ENCODE measurements at regions not wholly inside any gene's neighbourhood (a gene's known extent, or its start where the extent isn't known, plus 50 kb on each side); places are given as distances from the start of the nearest gene placed in this dataset.

DNA sequence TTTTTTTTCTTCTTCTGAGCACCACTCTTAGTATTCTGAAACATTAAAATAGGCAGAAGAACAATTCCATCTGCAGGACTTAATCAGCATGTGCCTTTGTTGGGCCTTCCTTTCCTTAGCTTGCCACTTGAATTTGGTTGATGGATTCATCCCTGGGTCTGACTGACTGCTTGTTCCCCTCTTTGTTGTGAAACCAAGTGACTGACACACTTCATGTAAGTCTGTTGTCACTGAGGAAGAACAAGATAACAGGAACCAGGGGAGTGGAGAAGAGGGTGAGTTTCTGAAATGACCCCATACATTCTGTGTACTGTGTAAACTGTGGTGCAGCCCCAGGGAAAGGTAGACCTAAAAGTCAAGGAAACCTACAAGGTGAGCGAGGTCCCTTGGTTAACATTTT, 188.7 kb upstream of the TBC1D5 start:
- TF ChIP-seq, protein P1, sequence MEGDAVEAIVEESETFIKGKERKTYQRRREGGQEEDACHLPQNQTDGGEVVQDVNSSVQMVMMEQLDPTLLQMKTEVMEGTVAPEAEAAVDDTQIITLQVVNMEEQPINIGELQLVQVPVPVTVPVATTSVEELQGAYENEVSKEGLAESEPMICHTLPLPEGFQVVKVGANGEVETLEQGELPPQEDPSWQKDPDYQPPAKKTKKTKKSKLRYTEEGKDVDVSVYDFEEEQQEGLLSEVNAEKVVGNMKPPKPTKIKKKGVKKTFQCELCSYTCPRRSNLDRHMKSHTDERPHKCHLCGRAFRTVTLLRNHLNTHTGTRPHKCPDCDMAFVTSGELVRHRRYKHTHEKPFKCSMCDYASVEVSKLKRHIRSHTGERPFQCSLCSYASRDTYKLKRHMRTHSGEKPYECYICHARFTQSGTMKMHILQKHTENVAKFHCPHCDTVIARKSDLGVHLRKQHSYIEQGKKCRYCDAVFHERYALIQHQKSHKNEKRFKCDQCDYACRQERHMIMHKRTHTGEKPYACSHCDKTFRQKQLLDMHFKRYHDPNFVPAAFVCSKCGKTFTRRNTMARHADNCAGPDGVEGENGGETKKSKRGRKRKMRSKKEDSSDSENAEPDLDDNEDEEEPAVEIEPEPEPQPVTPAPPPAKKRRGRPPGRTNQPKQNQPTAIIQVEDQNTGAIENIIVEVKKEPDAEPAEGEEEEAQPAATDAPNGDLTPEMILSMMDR (IDR thresholded peaks at IDR 0.05; ENCODE audit: low read depth, low read length), result no peak
- H3K27ac ChIP-seq, result no peak overlapping the region
- DNase-seq, result no peak
- no peaks in the 10 kb centered on the region for H3K36me3 ChIP-seq
- no peaks in the 10 kb centered on the region for H3K27me3 ChIP-seq (ENCODE audit: insufficient read depth, low read depth, severe bottlenecking)
- H3K9me3 ChIP-seq (ENCODE audit: severe bottlenecking), result peaks cover 4% of the 10 kb centered on the region
- H3K4me3 ChIP-seq (ENCODE audit: low read depth, low read length), result no peak overlapping the region

DNA sequence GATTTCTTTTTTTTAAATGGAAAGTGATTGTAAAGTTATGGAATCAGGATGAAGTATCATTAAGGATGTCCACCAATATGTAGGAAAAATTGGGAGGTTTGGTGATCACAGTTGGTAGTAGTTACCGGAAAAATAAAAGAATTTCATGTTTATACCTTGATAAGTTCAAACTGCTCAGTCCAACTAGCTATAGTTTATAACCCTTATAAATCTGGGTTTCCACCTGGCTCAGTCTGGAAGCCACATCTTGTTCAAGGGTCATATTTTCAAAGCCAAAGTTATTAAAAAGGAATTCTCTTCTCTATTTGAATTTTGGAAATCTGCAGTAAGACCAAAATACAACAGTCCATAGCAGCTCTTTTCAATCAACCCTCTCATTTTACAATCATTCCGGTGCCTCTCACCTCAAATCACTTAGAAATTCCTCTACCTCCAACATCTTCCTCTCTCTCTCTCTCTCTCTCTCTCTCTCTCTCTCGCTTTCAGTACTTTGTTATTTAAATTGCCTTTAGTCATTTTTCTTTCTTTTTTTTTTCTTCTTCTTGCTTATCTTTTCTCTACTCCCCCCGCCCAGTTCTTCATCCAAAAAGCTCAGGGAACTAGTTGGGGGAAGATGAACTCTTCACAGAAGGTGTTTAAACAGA, 186.2 kb upstream of the TBC1D5 start:
- Histone ChIP-seq H3K27me3 (ENCODE audit: insufficient read depth, low read depth, severe bottlenecking) (no peaks in the 10 kb centered on the region), H3K27ac (no peak overlapping the region), H3K9me3 (ENCODE audit: severe bottlenecking) (peaks cover 4% of the 10 kb centered on the region), H3K36me3 (no peaks in the 10 kb centered on the region), H3K4me3 (ENCODE audit: low read depth, low read length) (no peak overlapping the region)
- no peak for DNase-seq
- TF ChIP-seq, protein P1 (IDR thresholded peaks at IDR 0.05; ENCODE audit: low read depth, low read length), result no peak

DNA sequence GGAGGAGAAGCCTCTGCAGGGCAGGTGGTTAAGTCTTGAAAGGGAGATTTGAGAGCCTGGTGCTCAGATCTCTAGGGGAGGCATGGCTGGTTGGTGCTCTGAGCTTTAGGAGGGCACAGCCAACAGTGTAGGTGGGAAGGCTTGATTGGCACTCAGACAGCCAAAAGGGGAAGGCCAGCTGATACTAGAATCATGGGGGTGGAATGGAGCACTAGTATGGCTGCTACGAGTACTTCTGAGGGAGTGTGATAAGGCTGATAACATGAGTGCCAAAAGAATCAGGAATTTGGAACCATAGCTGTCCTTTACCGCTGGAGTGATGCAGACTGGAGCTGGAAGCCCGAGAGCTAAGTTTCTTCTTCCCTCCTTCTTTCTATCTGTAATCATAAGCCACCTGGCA, 184.6 kb upstream of the TBC1D5 start:
- Histone ChIP-seq H3K9me3 (ENCODE audit: severe bottlenecking) (peaks cover 4% of the 10 kb centered on the region), H3K27ac (no peak overlapping the region), H3K4me3 (ENCODE audit: low read depth, low read length) (no peak overlapping the region), H3K27me3 (ENCODE audit: insufficient read depth, low read depth, severe bottlenecking) (no peaks in the 10 kb centered on the region), H3K36me3 (no peaks in the 10 kb centered on the region)
- DNase-seq, result no peak
- TF ChIP-seq, protein P1 (IDR thresholded peaks at IDR 0.05; ENCODE audit: low read depth, low read length), result no peak

DNA sequence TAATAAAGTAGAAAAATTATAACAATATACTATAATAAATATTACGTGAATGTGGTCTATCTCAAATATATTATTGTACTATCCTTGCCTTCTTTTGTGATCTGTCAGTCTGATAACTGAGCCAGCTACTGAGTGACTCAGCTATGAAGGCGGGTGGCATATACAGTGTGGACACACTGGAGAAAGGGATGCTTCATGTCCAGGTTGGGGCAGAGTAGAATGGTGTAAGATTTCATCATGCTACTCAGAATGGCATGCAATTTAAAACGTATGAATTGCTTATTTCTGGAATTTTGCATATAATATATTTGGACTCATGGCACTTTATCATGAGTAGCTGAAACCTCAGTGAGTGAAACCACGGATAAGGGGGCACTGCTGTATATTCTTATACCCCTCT, 172.9 kb upstream of the TBC1D5 start:
- H3K27me3 ChIP-seq (ENCODE audit: insufficient read depth, low read depth, severe bottlenecking), result no peaks in the 10 kb centered on the region
- no peaks in the 10 kb centered on the region for H3K9me3 ChIP-seq (ENCODE audit: severe bottlenecking)
- no peaks in the 10 kb centered on the region for H3K36me3 ChIP-seq
- no peak overlapping the region for H3K27ac ChIP-seq
- DNase-seq, result no peak
- H3K4me3 ChIP-seq (ENCODE audit: low read depth, low read length), result no peak overlapping the region
- TF ChIP-seq, protein P1 (IDR thresholded peaks at IDR 0.05; ENCODE audit: low read depth, low read length), result no peak

DNA sequence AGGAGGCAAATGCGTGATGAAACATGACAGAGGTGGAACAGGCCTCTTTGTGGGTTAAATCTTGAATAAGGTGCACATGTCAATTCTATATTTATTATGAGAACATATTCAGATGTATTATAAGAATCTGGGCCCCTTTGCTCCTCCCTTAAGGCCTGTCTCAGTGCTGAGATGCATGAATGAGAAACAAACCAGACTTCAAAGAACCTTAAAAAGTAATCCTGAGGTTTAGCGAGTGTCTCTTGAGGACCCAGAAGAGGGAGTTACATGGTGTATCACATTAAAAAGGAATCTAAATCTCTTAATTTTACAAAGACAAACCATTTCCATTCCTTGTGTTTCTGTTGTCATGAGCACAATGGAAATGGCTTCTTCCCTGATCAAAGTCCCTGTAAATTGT, 170.9 kb upstream of the TBC1D5 start:
- TF ChIP-seq, protein P1 (IDR thresholded peaks at IDR 0.05; ENCODE audit: low read depth, low read length), result no peak
- Histone ChIP-seq H3K27me3 (ENCODE audit: insufficient read depth, low read depth, severe bottlenecking) (no peaks in the 10 kb centered on the region), H3K36me3 (no peaks in the 10 kb centered on the region), H3K9me3 (ENCODE audit: severe bottlenecking) (no peaks in the 10 kb centered on the region), H3K4me3 (ENCODE audit: low read depth, low read length) (no peak overlapping the region), H3K27ac (no peak overlapping the region)
- no peak for DNase-seq
